Mononuclear cell (primary cell): ENCODE measurements at regions not wholly inside any gene's neighbourhood (a gene's known extent, or its start where the extent isn't known, plus 50 kb on each side); places are given as distances from the start of the nearest gene placed in this dataset.

Experiments
- H3K27me3 ChIP-seq: 2 replicates; pipeline ENCODE4 v1.6.0; 2011; ENCODE audit warnings: low read length, control low read depth; ENCODE audit not compliant: insufficient read depth
- H3K4me1 ChIP-seq: 2 replicates; pipeline ENCODE4 v1.5.1; 2011; ENCODE audit warnings: mild to moderate bottlenecking, low read length, control low read depth; ENCODE audit not compliant: insufficient read depth
- H3K4me3 ChIP-seq: 2 replicates; pipeline ENCODE4 v1.5.1; 2011; ENCODE audit warnings: mild to moderate bottlenecking, low read length, moderate library complexity
- H3K9me3 ChIP-seq: 2 replicates; pipeline ENCODE4 v1.5.1; 2011; ENCODE audit warnings: low read depth, mild to moderate bottlenecking, control low read depth, low read length

GRCh38 chr4:130338851-130339250 lies 1242.9 kb downstream of the C4orf33 start:
- Histone ChIP-seq H3K9me3 (no peaks in the 10 kb centered on the region), H3K4me3 (no peak overlapping the region), H3K4me1 (no peaks in the 10 kb centered on the region), H3K27me3 (no peaks in the 10 kb centered on the region)

- Histone ChIP-seq H3K4me1 (no peaks in the 10 kb centered on the region), H3K9me3 (no peaks in the 10 kb centered on the region), H3K4me3 (no peak overlapping the region), H3K27me3 (no peaks in the 10 kb centered on the region)
Observed at GRCh38 chr4:130349745-130350144, 1253.8 kb downstream of the C4orf33 start.

GRCh38 chr4:130356873-130357272 lies 1260.9 kb downstream of the C4orf33 start:
- no peaks in the 10 kb centered on the region for H3K9me3 ChIP-seq
- no peak overlapping the region for H3K4me3 ChIP-seq
- H3K4me1 ChIP-seq: no peaks in the 10 kb centered on the region
- no peaks in the 10 kb centered on the region for H3K27me3 ChIP-seq

DNA sequence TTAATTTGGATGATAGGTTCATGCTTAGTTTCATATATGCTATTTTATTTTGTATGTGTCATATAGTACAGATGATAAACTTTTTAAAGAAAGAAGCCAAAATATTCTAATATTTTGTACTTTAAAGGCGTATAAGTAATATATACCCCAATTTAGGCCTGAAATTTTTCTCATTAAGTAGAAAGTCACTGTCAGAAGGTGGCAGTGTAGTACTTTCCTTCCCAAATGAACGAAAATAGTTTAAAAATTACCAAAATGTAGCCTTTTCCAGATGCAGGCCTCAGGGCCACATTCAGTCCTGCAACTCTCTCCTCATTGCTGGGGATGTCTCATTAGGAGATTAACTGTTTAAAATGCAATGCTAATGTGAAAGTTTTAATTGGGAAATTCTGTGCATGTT lies 1263.6 kb downstream of the C4orf33 start:
- no peaks in the 10 kb centered on the region for H3K9me3 ChIP-seq
- no peaks in the 10 kb centered on the region for H3K4me1 ChIP-seq
- no peak overlapping the region for H3K4me3 ChIP-seq
- H3K27me3 ChIP-seq: no peaks in the 10 kb centered on the region

- Histone ChIP-seq H3K27me3 (no peaks in the 10 kb centered on the region), H3K4me1 (no peaks in the 10 kb centered on the region), H3K4me3 (no peak overlapping the region), H3K9me3 (no peaks in the 10 kb centered on the region)
Observed at GRCh38 chr4:130361616-130362015, 1265.7 kb downstream of the C4orf33 start.

DNA sequence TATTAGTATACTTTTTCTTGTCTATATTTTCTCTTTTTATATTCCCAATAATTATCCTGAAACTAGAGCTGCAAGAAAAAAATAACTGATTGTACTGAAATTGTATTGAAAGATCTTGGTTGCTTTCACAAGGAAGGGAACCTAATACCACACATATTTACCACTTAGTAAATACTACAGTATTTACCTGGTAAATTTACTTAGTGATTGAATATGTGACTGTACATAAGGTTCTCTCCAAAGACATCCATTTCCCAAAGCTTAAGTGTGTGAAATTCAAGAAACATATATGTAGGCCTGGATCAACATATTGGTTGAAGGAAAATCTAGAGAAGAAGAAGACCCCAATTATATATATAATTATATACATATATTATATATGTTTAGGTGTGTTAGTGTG lies 1272.7 kb downstream of the C4orf33 start:
- no peaks in the 10 kb centered on the region for H3K4me1 ChIP-seq
- H3K27me3 ChIP-seq: no peaks in the 10 kb centered on the region
- H3K4me3 ChIP-seq: no peak overlapping the region
- no peaks in the 10 kb centered on the region for H3K9me3 ChIP-seq

GRCh38 chr4:130393231-130393630 lies 1297.3 kb downstream of the C4orf33 start:
- H3K4me3 ChIP-seq: no peak overlapping the region
- H3K4me1 ChIP-seq: no peaks in the 10 kb centered on the region
- no peaks in the 10 kb centered on the region for H3K27me3 ChIP-seq
- H3K9me3 ChIP-seq: no peaks in the 10 kb centered on the region

- no peaks in the 10 kb centered on the region for H3K27me3 ChIP-seq
- no peak overlapping the region for H3K4me3 ChIP-seq
- no peaks in the 10 kb centered on the region for H3K9me3 ChIP-seq
- H3K4me1 ChIP-seq: no peaks in the 10 kb centered on the region
Observed at GRCh38 chr4:130393642-130394041, 1297.7 kb downstream of the C4orf33 start.

- H3K4me3 ChIP-seq: no peak overlapping the region
- H3K4me1 ChIP-seq: no peaks in the 10 kb centered on the region
- H3K27me3 ChIP-seq: no peaks in the 10 kb centered on the region
- H3K9me3 ChIP-seq: peaks cover 4% of the 10 kb centered on the region
Observed at GRCh38 chr4:130395871-130396270, 1299.9 kb downstream of the C4orf33 start.

GRCh38 chr4:130403221-130403620 lies 1307.3 kb downstream of the C4orf33 start:
- H3K9me3 ChIP-seq: peaks cover 4% of the 10 kb centered on the region
- no peaks in the 10 kb centered on the region for H3K27me3 ChIP-seq
- H3K4me3 ChIP-seq: no peak overlapping the region
- H3K4me1 ChIP-seq: no peaks in the 10 kb centered on the region

DNA sequence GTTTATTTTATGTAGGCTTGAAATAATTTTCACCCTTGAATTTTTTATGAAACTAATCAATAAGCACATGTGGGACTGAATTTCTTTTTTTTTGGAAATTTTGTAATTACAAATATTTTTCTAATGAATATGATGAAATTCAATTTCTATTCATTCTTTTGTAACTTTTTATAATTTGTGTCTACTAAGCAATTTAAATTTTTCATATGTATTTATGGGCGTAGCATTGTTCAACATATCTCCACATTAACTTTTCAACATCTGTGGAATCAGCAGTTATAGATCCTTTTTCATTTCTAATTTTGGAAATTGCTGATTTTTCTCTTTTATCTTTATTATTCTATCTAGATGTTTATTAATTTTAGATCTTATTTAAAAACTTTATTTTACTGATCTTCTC lies 1320.3 kb downstream of the C4orf33 start:
- H3K4me3 ChIP-seq: no peak overlapping the region
- H3K27me3 ChIP-seq: no peaks in the 10 kb centered on the region
- H3K4me1 ChIP-seq: no peaks in the 10 kb centered on the region
- no peaks in the 10 kb centered on the region for H3K9me3 ChIP-seq

GRCh38 chr4:130419211-130419975 lies 1323.4 kb downstream of the C4orf33 start:
- Histone ChIP-seq H3K4me3 (no peak overlapping the region), H3K27me3 (no peaks in the 10 kb centered on the region), H3K9me3 (no peaks in the 10 kb centered on the region), H3K4me1 (no peaks in the 10 kb centered on the region)

DNA sequence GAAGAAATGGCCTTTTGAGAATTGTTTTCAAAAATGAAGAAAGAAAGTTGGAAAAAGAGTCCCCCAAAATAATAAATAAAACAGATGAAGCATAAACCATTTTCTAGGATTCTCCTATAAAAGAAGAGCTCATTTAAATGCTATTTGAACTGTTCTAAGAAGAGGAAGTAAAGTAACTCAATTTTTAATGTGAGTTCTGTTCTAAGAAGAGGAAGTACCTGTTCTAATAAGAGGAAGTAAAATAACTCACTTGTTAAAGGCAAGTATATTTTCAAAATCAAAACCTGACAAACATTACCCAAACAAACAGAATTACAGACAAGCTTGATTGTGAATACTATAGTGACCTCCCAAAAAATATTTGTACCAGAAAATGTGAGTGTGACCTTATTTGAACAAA lies 1326.3 kb downstream of the C4orf33 start:
- Histone ChIP-seq H3K4me1 (no peaks in the 10 kb centered on the region), H3K27me3 (no peaks in the 10 kb centered on the region), H3K4me3 (no peak overlapping the region), H3K9me3 (no peaks in the 10 kb centered on the region)

DNA sequence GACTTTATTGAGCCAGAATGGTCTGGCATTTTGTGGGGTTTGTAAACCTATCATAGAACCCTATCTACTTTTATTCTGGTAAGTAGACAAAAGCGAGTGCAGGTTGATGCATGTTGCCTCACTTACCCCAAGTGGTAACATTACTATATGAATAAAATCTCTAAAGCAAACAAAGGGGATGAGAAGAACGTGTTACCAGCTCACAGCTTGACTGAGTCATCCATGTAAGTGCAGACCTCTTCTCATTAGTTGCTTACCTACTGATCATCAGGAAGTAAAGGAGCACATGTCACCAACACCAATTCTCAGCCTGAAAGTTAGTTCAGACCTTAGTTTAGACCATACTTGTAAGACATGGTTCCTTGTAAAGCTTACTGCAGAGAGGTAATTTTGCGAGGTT lies 1328.3 kb downstream of the C4orf33 start:
- H3K4me1 ChIP-seq: no peaks in the 10 kb centered on the region
- no peaks in the 10 kb centered on the region for H3K9me3 ChIP-seq
- H3K27me3 ChIP-seq: no peaks in the 10 kb centered on the region
- no peak overlapping the region for H3K4me3 ChIP-seq

DNA sequence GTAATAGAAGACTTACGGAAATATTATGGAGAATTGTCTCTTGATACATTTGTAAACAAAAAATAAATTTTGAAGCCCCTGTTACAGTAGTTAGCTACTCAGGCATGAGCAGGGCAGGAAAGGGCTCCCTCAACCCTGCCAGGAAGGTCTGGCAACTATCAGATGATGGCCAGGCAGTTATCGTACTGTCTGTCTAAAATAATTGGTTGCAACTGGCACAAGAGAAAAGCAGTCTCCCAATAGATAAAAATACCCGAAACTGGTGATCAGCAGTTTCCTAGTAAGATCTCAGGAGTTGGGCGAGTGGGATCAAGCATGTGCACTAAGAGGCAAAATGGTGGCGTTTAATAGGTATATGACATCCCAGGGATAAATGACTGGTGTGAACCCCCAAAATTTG lies 1336.3 kb downstream of the C4orf33 start:
- H3K27me3 ChIP-seq: no peaks in the 10 kb centered on the region
- H3K9me3 ChIP-seq: no peaks in the 10 kb centered on the region
- no peak overlapping the region for H3K4me3 ChIP-seq
- no peaks in the 10 kb centered on the region for H3K4me1 ChIP-seq

DNA sequence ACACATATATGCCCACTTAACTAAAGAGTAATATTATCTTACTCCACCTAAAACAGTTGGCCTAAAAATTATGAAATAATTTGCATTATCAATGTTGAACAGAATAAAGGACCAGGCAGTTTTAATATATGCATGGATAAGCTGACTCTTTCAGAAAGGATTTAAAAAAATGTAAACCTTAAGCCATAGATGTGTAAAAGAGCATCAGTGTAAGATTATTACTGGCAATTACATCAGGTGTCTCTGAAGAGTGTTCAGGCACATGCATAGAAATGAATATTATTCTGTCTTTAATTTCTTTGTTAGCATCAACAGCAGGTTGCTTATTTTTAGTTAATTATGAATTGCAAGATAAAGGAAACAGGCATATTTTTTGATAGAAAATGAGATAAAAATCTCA lies 1353.8 kb downstream of the C4orf33 start:
- H3K4me3 ChIP-seq: no peak overlapping the region
- H3K27me3 ChIP-seq: no peaks in the 10 kb centered on the region
- H3K4me1 ChIP-seq: no peaks in the 10 kb centered on the region
- no peaks in the 10 kb centered on the region for H3K9me3 ChIP-seq
